ENCODE measurements at regions not wholly inside any gene's neighbourhood (a gene's known extent, or its start where the extent isn't known, plus 50 kb on each side); places are given as distances from the start of the nearest gene placed in this dataset.

DNA sequence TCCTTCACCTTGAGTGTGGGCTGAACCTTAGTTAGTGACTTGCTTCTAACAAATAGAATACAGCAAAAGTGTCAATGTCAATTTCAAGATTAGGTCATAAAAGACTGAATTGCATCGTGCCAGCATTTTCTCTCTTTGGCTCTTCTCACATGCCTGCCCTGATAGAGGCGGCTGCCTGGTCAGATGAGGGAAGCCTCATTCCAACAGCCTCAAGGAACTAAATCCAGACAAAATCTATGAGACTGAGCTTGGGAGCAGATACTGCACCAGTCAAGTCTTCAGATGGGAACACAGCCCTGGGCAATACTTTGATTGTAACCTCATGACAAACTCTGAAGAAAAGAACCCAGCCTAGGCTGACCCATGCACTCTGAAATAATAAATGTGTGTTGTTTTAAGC, 63.5 kb upstream of the MFGE8 start:
- H3K27me3 ChIP-seq (ENCODE audit: control insufficient read depth in 3 of 3, insufficient read depth in 3 of 3, low read length in 2 of 3) = no peaks in the 10 kb centered on the region
- TF ChIP-seq, protein P1, sequence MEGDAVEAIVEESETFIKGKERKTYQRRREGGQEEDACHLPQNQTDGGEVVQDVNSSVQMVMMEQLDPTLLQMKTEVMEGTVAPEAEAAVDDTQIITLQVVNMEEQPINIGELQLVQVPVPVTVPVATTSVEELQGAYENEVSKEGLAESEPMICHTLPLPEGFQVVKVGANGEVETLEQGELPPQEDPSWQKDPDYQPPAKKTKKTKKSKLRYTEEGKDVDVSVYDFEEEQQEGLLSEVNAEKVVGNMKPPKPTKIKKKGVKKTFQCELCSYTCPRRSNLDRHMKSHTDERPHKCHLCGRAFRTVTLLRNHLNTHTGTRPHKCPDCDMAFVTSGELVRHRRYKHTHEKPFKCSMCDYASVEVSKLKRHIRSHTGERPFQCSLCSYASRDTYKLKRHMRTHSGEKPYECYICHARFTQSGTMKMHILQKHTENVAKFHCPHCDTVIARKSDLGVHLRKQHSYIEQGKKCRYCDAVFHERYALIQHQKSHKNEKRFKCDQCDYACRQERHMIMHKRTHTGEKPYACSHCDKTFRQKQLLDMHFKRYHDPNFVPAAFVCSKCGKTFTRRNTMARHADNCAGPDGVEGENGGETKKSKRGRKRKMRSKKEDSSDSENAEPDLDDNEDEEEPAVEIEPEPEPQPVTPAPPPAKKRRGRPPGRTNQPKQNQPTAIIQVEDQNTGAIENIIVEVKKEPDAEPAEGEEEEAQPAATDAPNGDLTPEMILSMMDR (IDR thresholded peaks at IDR 0.05; ENCODE audit: control extremely low read depth, extremely low read depth) = no peak
- H3K36me3 ChIP-seq (ENCODE audit: control insufficient read depth in 4 of 4, insufficient read depth in 4 of 4, low read length in 4 of 4) = no peaks in the 10 kb centered on the region
- ATAC-seq (ENCODE audit: insufficient read depth, low FRiP score) = no peak
- peaks cover 0 to 8% (median 0%) of the 10 kb centered on the region in 4 donors for H3K9me3 ChIP-seq (ENCODE audit: control insufficient read depth in 4 of 4, insufficient read depth in 3 of 4, low read length in 3 of 4)
- no peaks in the 10 kb centered on the region for H3K4me1 ChIP-seq (ENCODE audit: control insufficient read depth in 5 of 5, insufficient read depth in 5 of 5, low read length in 5 of 5)
- no peak for DNase-seq
- WGBS, 2 donors = 92 to 94% methylated on average over 2 of the region's 2 CpGs
- H3K4me3 ChIP-seq = no peak overlapping the region
- H3K9ac ChIP-seq (ENCODE audit: insufficient read depth in 1 of 2, low read length in 2 of 2) = no peak overlapping the region
- no peak overlapping the region for H3K27ac ChIP-seq (ENCODE audit: low read depth in 1 of 2, low read length in 1 of 2)

DNA sequence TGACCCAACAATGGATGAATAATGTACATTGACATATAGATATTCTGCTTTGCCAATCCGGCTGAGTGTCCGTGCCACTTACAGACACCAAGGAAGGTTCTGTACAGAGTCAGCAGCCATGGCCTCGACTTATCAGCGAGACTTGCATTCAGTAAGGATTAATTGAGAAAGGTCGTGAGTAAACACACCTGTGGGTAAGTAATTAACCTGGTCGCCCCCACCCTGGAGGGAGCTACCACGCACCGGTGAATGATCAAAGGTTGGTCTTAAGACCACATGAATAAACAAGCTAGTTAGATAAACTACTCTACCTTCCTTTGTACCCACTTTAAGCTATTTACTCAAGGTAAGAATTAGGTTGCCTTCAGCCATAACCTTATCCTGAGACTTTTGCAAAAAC, 66.5 kb upstream of the MFGE8 start:
- H3K27ac ChIP-seq (ENCODE audit: low read depth in 1 of 2, low read length in 1 of 2) = no peak overlapping the region

DNA sequence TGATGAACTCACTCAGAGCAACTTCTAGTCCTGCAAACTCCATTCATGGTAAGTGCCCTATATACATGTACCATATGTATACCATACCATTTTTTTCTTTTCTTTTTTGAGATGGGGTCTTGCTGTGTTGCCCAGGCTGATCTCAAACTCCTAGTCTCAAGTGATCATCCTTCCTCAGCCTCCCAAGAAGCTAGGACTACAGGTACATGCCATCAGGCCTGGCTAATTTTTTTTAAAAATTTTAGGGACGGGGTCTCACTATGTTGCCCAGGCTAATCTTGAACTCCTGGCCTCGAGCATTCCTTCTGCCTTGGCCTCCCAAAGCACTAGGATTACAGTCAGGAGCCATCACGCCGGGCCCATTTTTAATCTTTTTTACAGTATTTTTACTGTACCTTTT, 67.3 kb upstream of the MFGE8 start:
- no peak for ATAC-seq (ENCODE audit: insufficient read depth, low FRiP score)
- Histone ChIP-seq H3K4me1 (ENCODE audit: control insufficient read depth in 5 of 5, insufficient read depth in 5 of 5, low read length in 5 of 5) (peaks cover 0 to 3% (median 0%) of the 10 kb centered on the region in 5 donors), H3K9me3 (ENCODE audit: control insufficient read depth in 4 of 4, insufficient read depth in 3 of 4, low read length in 3 of 4) (peaks cover 0 to 3% (median 0%) of the 10 kb centered on the region in 4 donors), H3K4me3 (no peak overlapping the region), H3K9ac (ENCODE audit: insufficient read depth in 1 of 2, low read length in 2 of 2) (no peak overlapping the region), H3K27me3 (ENCODE audit: control insufficient read depth in 3 of 3, insufficient read depth in 3 of 3, low read length in 2 of 3) (no peaks in the 10 kb centered on the region), H3K36me3 (ENCODE audit: control insufficient read depth in 4 of 4, insufficient read depth in 4 of 4, low read length in 4 of 4) (no peaks in the 10 kb centered on the region), H3K27ac (ENCODE audit: low read depth in 1 of 2, low read length in 1 of 2) (no peak overlapping the region)
- 81 to 83% methylated on average over 4 of the region's 4 CpGs for WGBS, 2 donors
- TF ChIP-seq, protein P1 (IDR thresholded peaks at IDR 0.05; ENCODE audit: control extremely low read depth, extremely low read depth) = no peak
- DNase-seq = no peak

More for the DNA sequence above, 66.5 kb upstream of the MFGE8 start:
- 73 to 74% methylated on average over 8 of the region's 8 CpGs for WGBS, 2 donors
- no peaks in the 10 kb centered on the region for H3K27me3 ChIP-seq (ENCODE audit: control insufficient read depth in 3 of 3, insufficient read depth in 3 of 3, low read length in 2 of 3)
- no peak overlapping the region for H3K9ac ChIP-seq (ENCODE audit: insufficient read depth in 1 of 2, low read length in 2 of 2)
- DNase-seq (no peak), ATAC-seq (ENCODE audit: insufficient read depth, low FRiP score) (no peak)
- H3K4me3 ChIP-seq = no peak overlapping the region
- peaks cover 0 to 3% (median 0%) of the 10 kb centered on the region in 5 donors for H3K4me1 ChIP-seq (ENCODE audit: control insufficient read depth in 5 of 5, insufficient read depth in 5 of 5, low read length in 5 of 5)
- H3K9me3 ChIP-seq (ENCODE audit: control insufficient read depth in 4 of 4, insufficient read depth in 3 of 4, low read length in 3 of 4) = peaks cover 0 to 3% (median 0%) of the 10 kb centered on the region in 4 donors
- no peaks in the 10 kb centered on the region for H3K36me3 ChIP-seq (ENCODE audit: control insufficient read depth in 4 of 4, insufficient read depth in 4 of 4, low read length in 4 of 4)
- TF ChIP-seq, protein P1 (IDR thresholded peaks at IDR 0.05; ENCODE audit: control extremely low read depth, extremely low read depth) = no peak

Measured in lung (tissue), 11 donors.